ENCODE measurements at regions not wholly inside any gene's neighbourhood (a gene's known extent, or its start where the extent isn't known, plus 50 kb on each side); places are given as distances from the start of the nearest gene placed in this dataset.

DNA sequence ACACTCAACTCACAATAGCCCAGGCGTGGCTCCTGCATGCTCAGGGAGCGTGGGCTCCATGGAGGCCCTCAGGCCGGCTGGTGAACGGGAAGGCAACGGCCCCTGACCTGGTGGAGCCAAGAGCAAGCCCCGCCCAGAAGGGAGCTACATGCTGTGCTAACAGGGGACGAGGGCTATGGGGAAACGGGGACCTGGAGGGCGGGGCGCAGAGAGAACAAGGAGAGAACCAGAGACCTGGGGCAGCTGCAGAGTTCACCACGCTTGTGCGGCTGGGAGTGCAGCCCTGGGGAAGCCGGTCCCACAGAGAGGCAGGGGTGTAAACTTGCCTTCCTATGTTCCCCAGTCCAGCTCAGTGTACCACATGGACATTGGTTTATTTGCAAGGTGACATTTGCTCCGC lies 69.2 kb upstream of the PPP2R2D start:
- Histone ChIP-seq H3K36me3 (no peaks in the 10 kb centered on the region), H3K27me3 (no peaks in the 10 kb centered on the region), H3K4me1 (no peaks in the 10 kb centered on the region), H3K4me3 (no peak overlapping the region), H3K27ac (no peak overlapping the region), H3K9me3 (peaks cover 0 to 4% (median 0%) of the 10 kb centered on the region in 4 donors)
- TF ChIP-seq POLR2A (IDR thresholded peaks at IDR 0.05) = no peak
- TF ChIP-seq, protein P1, sequence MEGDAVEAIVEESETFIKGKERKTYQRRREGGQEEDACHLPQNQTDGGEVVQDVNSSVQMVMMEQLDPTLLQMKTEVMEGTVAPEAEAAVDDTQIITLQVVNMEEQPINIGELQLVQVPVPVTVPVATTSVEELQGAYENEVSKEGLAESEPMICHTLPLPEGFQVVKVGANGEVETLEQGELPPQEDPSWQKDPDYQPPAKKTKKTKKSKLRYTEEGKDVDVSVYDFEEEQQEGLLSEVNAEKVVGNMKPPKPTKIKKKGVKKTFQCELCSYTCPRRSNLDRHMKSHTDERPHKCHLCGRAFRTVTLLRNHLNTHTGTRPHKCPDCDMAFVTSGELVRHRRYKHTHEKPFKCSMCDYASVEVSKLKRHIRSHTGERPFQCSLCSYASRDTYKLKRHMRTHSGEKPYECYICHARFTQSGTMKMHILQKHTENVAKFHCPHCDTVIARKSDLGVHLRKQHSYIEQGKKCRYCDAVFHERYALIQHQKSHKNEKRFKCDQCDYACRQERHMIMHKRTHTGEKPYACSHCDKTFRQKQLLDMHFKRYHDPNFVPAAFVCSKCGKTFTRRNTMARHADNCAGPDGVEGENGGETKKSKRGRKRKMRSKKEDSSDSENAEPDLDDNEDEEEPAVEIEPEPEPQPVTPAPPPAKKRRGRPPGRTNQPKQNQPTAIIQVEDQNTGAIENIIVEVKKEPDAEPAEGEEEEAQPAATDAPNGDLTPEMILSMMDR (IDR thresholded peaks at IDR 0.05) = no peak
- no peak for DNase-seq

- Histone ChIP-seq H3K4me3 (no peak overlapping the region), H3K27me3 (no peaks in the 10 kb centered on the region), H3K27ac (no peak overlapping the region), H3K9me3 (peaks cover 0 to 4% (median 0%) of the 10 kb centered on the region in 4 donors), H3K36me3 (no peaks in the 10 kb centered on the region), H3K4me1 (no peaks in the 10 kb centered on the region)
- DNase-seq = peak in 2 of 3 donors; percentile 39 to 43
- TF ChIP-seq, protein P1 (IDR thresholded peaks at IDR 0.05) = no peak
- no peak for TF ChIP-seq POLR2A (IDR thresholded peaks at IDR 0.05)
Measured at GRCh38 chr10:131832056-131832685, 68.6 kb upstream of the PPP2R2D start.

- TF ChIP-seq, protein P1 (IDR thresholded peaks at IDR 0.05) = no peak
- no peak for TF ChIP-seq POLR2A (IDR thresholded peaks at IDR 0.05)
- DNase-seq = peak in 2 of 3 donors; percentile 3 to 13
- Histone ChIP-seq H3K27me3 (no peaks in the 10 kb centered on the region), H3K27ac (no peak overlapping the region), H3K4me1 (no peaks in the 10 kb centered on the region), H3K36me3 (no peaks in the 10 kb centered on the region), H3K9me3 (peaks cover 0 to 4% (median 0%) of the 10 kb centered on the region in 4 donors), H3K4me3 (no peak overlapping the region)
Measured at GRCh38 chr10:131833013-131833412, 67.8 kb upstream of the PPP2R2D start.

GRCh38 chr10:131833446-131834080 lies 67.2 kb upstream of the PPP2R2D start:
- TF ChIP-seq, protein P1 (IDR thresholded peaks at IDR 0.05) = no peak
- TF ChIP-seq POLR2A (IDR thresholded peaks at IDR 0.05) = no peak
- no peak overlapping the region for H3K4me3 ChIP-seq
- peaks cover 0 to 4% (median 0%) of the 10 kb centered on the region in 4 donors for H3K9me3 ChIP-seq
- H3K4me1 ChIP-seq = no peaks in the 10 kb centered on the region
- H3K27me3 ChIP-seq = no peaks in the 10 kb centered on the region
- no peaks in the 10 kb centered on the region for H3K36me3 ChIP-seq
- no peak overlapping the region for H3K27ac ChIP-seq
- peak in 2 of 3 donors; percentile 18 to 22 for DNase-seq

- no peaks in the 10 kb centered on the region for H3K27me3 ChIP-seq
- peaks cover 0 to 4% (median 0%) of the 10 kb centered on the region in 4 donors for H3K9me3 ChIP-seq
- no peak overlapping the region for H3K4me3 ChIP-seq
- no peak overlapping the region for H3K27ac ChIP-seq
- peak in 2 of 3 donors; percentile 21 to 27 for DNase-seq
- H3K36me3 ChIP-seq = no peaks in the 10 kb centered on the region
- no peaks in the 10 kb centered on the region for H3K4me1 ChIP-seq
- TF ChIP-seq, protein P1 (IDR thresholded peaks at IDR 0.05) = no peak
- no peak for TF ChIP-seq POLR2A (IDR thresholded peaks at IDR 0.05)
Measured at GRCh38 chr10:131834152-131834810, 66.5 kb upstream of the PPP2R2D start.

All from Peyer's patch (tissue), 4 donors.